ENCODE measurements at regions not wholly inside any gene's neighbourhood (a gene's known extent, or its start where the extent isn't known, plus 50 kb on each side); places are given as distances from the start of the nearest gene placed in this dataset.
"Not testable (repeated sequence)": the region's sequence is repeated elsewhere in the genome, so short reads cannot be mapped to it uniquely, and the experiment has no call there.

GRCh38 chr9:100714372-100715099 lies 136.7 kb downstream of the CAVIN4 start:
- peak; percentile 59 for DNase-seq

GRCh38 chr9:100715100-100715380 lies 137.2 kb downstream of the CAVIN4 start:
- DNase-seq, result no peak

GRCh38 chr9:100718717-100719116 lies 140.8 kb downstream of the CAVIN4 start:
- DNase-seq, result no peak

GRCh38 chr9:100720922-100721321 lies 143.0 kb downstream of the CAVIN4 start:
- no peak for DNase-seq

- no peak for DNase-seq
Observed at GRCh38 chr9:100724886-100725285, 147.0 kb downstream of the CAVIN4 start.

GRCh38 chr9:100725371-100725770 lies 147.5 kb downstream of the CAVIN4 start:
- DNase-seq, result no peak

- no peak for DNase-seq
Observed at GRCh38 chr9:100729336-100729895, 151.5 kb downstream of the CAVIN4 start.

GRCh38 chr9:100730086-100730485 lies 152.2 kb downstream of the CAVIN4 start:
- no peak for DNase-seq

GRCh38 chr9:100731038-100731556 lies 153.2 kb downstream of the CAVIN4 start:
- DNase-seq, result no peak

- DNase-seq, result no peak
Observed at GRCh38 chr9:100731557-100731956, 153.7 kb downstream of the CAVIN4 start.

GRCh38 chr9:100739208-100739607 lies 161.3 kb downstream of the CAVIN4 start:
- no peak for DNase-seq

- no peak for DNase-seq
Observed at GRCh38 chr9:100739666-100740065, 161.8 kb downstream of the CAVIN4 start.

- DNase-seq, result not testable (repeated sequence)
Observed at GRCh38 chr9:100748930-100749329, 171.1 kb downstream of the CAVIN4 start.

- DNase-seq, result no peak
Observed at GRCh38 chr9:100756217-100756616, 178.3 kb downstream of the CAVIN4 start.

GRCh38 chr9:100759215-100759614 lies 181.3 kb downstream of the CAVIN4 start:
- no peak for DNase-seq

- DNase-seq, result no peak
Observed at GRCh38 chr9:100761276-100761802, 183.5 kb downstream of the CAVIN4 start.

GRCh38 chr9:100774326-100774725 lies 196.4 kb downstream of the CAVIN4 start:
- DNase-seq, result no peak

GRCh38 chr9:100774962-100775361 lies 197.1 kb downstream of the CAVIN4 start:
- DNase-seq, result no peak

- no peak for DNase-seq
Observed at GRCh38 chr9:100775912-100776311, 198.0 kb downstream of the CAVIN4 start.

- DNase-seq, result no peak
Observed at GRCh38 chr9:100784755-100785154, 206.9 kb downstream of the CAVIN4 start.

GRCh38 chr9:100785946-100786345 lies 208.1 kb downstream of the CAVIN4 start:
- DNase-seq, result no peak

- DNase-seq, result no peak
Observed at GRCh38 chr9:100794738-100795269, 216.9 kb downstream of the CAVIN4 start.

- no peak for DNase-seq
Observed at GRCh38 chr9:100803956-100804355, 224.6 kb upstream of the PLPPR1 start.

- DNase-seq, result no peak
Observed at GRCh38 chr9:100811643-100812042, 216.9 kb upstream of the PLPPR1 start.

Data from activated CD4-positive, alpha-beta T cell treated with anti-CD3 and anti-CD28 coated beads, Interleukin-2, amount 50 U/mL, for 16 hours (primary cell).